Ishikawa (cell line): ENCODE measurements at regions not wholly inside any gene's neighbourhood (a gene's known extent, or its start where the extent isn't known, plus 50 kb on each side); places are given as distances from the start of the nearest gene placed in this dataset.

Experiments
- CEBPB ChIP-seq: IDR thresholded peaks from 2 replicates; pipeline ENCODE4 v1.6.1; 2012
- EGR1 ChIP-seq: IDR thresholded peaks from 2 replicates; pipeline ENCODE4 v1.6.1; 2012
- EP300 ChIP-seq: IDR thresholded peaks from 2 replicates; pipeline ENCODE4 v1.6.1; 2012; ENCODE audit warnings: borderline replicate concordance
- FOXM1 ChIP-seq: IDR thresholded peaks from 2 replicates; pipeline ENCODE4 v1.6.1; 2012; ENCODE audit warnings: low read depth, borderline replicate concordance
- NFIC ChIP-seq: IDR thresholded peaks from 2 replicates; pipeline ENCODE4 v1.6.1; 2012
- RAD21 ChIP-seq: IDR thresholded peaks from 2 replicates; pipeline ENCODE4 v1.6.1; 2012; ENCODE audit warnings: low read depth
- REST ChIP-seq: IDR thresholded peaks from 2 replicates; pipeline ENCODE4 v1.6.1; 2012; ENCODE audit warnings: low read depth, mild to moderate bottlenecking
- TAF1 ChIP-seq: IDR thresholded peaks from 2 replicates; pipeline ENCODE4 v1.6.1; 2012; ENCODE audit warnings: low read depth, mild to moderate bottlenecking
- TEAD4 ChIP-seq: IDR thresholded peaks from 2 replicates; pipeline ENCODE4 v1.6.1; 2012

GRCh38 chr2:173696274-173696673, 268.9 kb downstream of the SP3 start:
- TF ChIP-seq REST = no peak
- TF ChIP-seq TAF1 = no peak
- TF ChIP-seq FOXM1 = no peak
- TF ChIP-seq EP300 = no peak
- no peak for TF ChIP-seq TEAD4
- no peak for TF ChIP-seq RAD21
- TF ChIP-seq NFIC = no peak
- no peak for TF ChIP-seq CEBPB
- TF ChIP-seq EGR1 = no peak
